Gastroesophageal sphincter (tissue), 3 donors: ENCODE measurements at regions not wholly inside any gene's neighbourhood (a gene's known extent, or its start where the extent isn't known, plus 50 kb on each side); places are given as distances from the start of the nearest gene placed in this dataset.

Experiments
- CTCF ChIP-seq, 4 experiments: fragments of 200-600 bp in 2 of 4; fragments of 450-650 bp in 2 of 4; sonication (generic) in 1 of 4; IDR thresholded peaks; one replicate each; pipeline ENCODE4 v1.5.1; 2017 to 2019; ENCODE audit warnings: antibody characterized with exemption in 4 of 4, mild to moderate bottlenecking in 2 of 4, moderate library complexity in 2 of 4
- EP300 ChIP-seq: sonication (generic); formaldehyde crosslinking; IDR thresholded peaks from one replicate; pipeline ENCODE4 v1.6.1; 2017; ENCODE audit warnings: antibody characterized with exemption, mild to moderate bottlenecking

GRCh38 chr21:29235714-29236197 lies 63.0 kb upstream of the BACH1 start:
- TF ChIP-seq CTCF (IDR thresholded peaks at IDR 0.05) (no peak), EP300 (no peak)
